ENCODE measurements at regions not wholly inside any gene's neighbourhood (a gene's known extent, or its start where the extent isn't known, plus 50 kb on each side); places are given as distances from the start of the nearest gene placed in this dataset.
A peak's percentile ranks its signal among the peaks of the same experiment; 100 is the strongest.

GRCh38 chr21:28636752-28637691 is 355.7 kb downstream of the LTN1 start:
- ChIA-PET CTCF (interaction anchor here (0.7 kb wide), 1 partner anchor 1704 kb away, joined by 3 read pairs; no protein-coding TSS in a partner anchor), POLR2A (ENCODE audit: low non-redundant PET) (interaction anchor here (0.7 kb wide), 1 partner anchor 914 kb away, joined by 3 read pairs; no protein-coding TSS in a partner anchor)
- TF ChIP-seq CTCF (conservative IDR thresholded peaks at IDR 0.05; ENCODE audit: low read depth), result no peak
- DNase-seq (ENCODE audit: low spot score), result peak; percentile 74
- no peak overlapping the region for H3K27ac ChIP-seq

GRCh38 chr21:28635541-28635940 is 357.1 kb downstream of the LTN1 start:
- H3K27ac ChIP-seq, result no peak overlapping the region
- ChIA-PET CTCF (interaction anchor here (0.6 kb wide), 2 partner anchors 50 to 280 kb away, joined by 4 read pairs; no protein-coding TSS in a partner anchor), POLR2A (ENCODE audit: low non-redundant PET) (no interaction called here)
- TF ChIP-seq CTCF (conservative IDR thresholded peaks at IDR 0.05; ENCODE audit: low read depth), result no peak
- DNase-seq (ENCODE audit: low spot score), result no peak

GRCh38 chr21:28633839-28634555 is 358.7 kb downstream of the LTN1 start:
- ChIA-PET POLR2A (ENCODE audit: low non-redundant PET) (no interaction called here), CTCF (no interaction called here)
- H3K27ac ChIP-seq, result peak overlapping the region; percentile 53; the same call in 1 of the 2 replicates
- DNase-seq (ENCODE audit: low spot score), result peak; percentile 42
- TF ChIP-seq CTCF (conservative IDR thresholded peaks at IDR 0.05; ENCODE audit: low read depth), result no peak

- TF ChIP-seq CTCF (conservative IDR thresholded peaks at IDR 0.05; ENCODE audit: low read depth), result no peak
- ChIA-PET CTCF (no interaction called here), POLR2A (ENCODE audit: low non-redundant PET) (interaction anchor here (0.6 kb wide), 1 partner anchor 70 kb away, joined by 5 read pairs; no protein-coding TSS in a partner anchor)
- no peak overlapping the region for H3K27ac ChIP-seq
- DNase-seq (ENCODE audit: low spot score), result peak; percentile 86
These were observed 359.8 kb downstream of the LTN1 start for GRCh38 chr21:28632755-28633408.

GRCh38 chr21:28627691-28628090 is 365.0 kb downstream of the LTN1 start:
- ChIA-PET CTCF (no interaction called here), POLR2A (ENCODE audit: low non-redundant PET) (no interaction called here)
- no peak for DNase-seq (ENCODE audit: low spot score)
- H3K27ac ChIP-seq, result no peak overlapping the region
- no peak for TF ChIP-seq CTCF (conservative IDR thresholded peaks at IDR 0.05; ENCODE audit: low read depth)

GRCh38 chr21:28627261-28627660 is 365.4 kb downstream of the LTN1 start:
- ChIA-PET POLR2A (ENCODE audit: low non-redundant PET) (no interaction called here), CTCF (no interaction called here)
- no peak for TF ChIP-seq CTCF (conservative IDR thresholded peaks at IDR 0.05; ENCODE audit: low read depth)
- no peak for DNase-seq (ENCODE audit: low spot score)
- H3K27ac ChIP-seq, result no peak overlapping the region

Data from RWPE1 (cell line).